HG02798 (cell line): ENCODE measurements at regions not wholly inside any gene's neighbourhood (a gene's known extent, or its start where the extent isn't known, plus 50 kb on each side); places are given as distances from the start of the nearest gene placed in this dataset.

Source experiments
- ATAC-seq: cut with Tn5 transposase; IDR thresholded peaks from one replicate; pipeline ENCODE4 v1.9.1; 2021; ENCODE audit warnings: mild to moderate bottlenecking; ENCODE audit not compliant: unreplicated experiment, poor library complexity

DNA sequence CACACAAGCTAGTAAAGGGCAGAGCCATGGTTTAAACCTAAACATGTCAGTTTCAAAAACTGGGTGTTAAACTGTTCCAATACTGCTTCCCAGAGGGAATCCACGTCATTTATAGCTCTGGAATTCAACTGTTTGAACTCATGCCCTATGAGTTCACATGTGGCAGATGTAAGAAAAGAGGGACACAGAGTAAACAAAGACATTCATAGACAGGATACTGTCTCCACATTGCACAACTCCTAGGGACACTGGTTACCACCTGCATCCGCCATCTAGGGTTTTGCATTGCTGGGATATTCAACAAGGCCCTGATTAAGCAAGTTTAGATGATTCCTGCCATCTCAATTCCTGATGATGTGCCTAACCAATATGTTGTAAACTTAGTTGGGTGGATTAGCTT, 134.1 kb upstream of the COL8A1 start:
- no peak for ATAC-seq

DNA sequence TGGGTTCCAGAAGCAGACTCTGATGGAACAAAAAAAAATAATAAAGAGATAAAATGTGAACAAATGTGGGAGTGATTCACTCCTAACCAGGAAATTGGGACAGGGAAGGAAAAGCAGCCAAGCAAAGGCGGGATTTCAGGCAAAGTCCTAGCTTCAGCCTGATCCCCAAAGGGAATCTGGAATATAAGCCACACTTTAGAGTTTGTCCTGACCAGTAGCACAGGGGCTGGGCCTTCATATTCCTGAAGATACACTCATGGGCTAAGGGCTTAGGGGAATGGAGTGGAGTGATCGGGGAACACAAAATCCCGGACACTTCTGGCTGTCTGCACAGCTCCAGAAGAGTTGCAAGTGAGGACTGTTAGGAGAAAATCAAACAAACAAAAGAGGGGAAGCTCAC, 135.0 kb upstream of the COL8A1 start:
- ATAC-seq, result no peak

DNA sequence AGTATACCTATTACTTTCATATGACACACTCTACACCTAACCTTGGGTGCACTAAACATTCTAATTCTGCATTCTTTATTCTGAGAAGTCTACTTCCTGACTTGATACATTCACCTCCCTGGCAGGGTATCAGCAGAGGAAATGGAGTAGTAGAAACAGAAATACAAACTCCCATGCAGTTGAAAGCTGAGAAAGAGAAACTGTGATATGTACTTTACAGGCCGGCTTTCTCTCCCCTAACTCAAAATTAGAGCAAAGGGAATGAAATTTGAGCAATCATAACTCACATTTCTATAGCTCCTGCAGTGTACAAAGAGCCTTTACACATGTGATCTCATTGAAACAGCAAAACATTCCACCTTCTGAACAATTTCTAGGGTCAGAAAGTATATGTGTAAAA, 135.5 kb upstream of the COL8A1 start:
- ATAC-seq, result no peak

DNA sequence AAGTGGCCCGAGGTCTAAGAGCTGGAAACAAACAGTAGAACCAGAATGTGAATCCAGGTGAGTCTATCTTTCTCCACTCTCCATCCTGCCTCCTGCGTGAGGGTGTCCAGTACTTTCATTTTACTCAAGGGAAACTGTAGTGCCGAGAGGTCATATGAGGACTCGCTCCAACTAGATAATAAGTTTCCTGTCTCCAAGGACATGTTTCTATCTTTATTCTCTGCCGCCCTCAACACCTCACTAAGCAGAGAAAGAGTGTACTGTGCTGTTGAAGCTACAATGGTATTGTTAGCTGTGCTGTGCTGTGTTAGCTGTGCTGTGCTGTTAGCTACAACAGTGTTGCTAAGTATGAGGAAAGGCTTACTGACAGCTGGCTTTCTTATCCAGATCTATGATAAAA, 137.9 kb upstream of the COL8A1 start:
- no peak for ATAC-seq

DNA sequence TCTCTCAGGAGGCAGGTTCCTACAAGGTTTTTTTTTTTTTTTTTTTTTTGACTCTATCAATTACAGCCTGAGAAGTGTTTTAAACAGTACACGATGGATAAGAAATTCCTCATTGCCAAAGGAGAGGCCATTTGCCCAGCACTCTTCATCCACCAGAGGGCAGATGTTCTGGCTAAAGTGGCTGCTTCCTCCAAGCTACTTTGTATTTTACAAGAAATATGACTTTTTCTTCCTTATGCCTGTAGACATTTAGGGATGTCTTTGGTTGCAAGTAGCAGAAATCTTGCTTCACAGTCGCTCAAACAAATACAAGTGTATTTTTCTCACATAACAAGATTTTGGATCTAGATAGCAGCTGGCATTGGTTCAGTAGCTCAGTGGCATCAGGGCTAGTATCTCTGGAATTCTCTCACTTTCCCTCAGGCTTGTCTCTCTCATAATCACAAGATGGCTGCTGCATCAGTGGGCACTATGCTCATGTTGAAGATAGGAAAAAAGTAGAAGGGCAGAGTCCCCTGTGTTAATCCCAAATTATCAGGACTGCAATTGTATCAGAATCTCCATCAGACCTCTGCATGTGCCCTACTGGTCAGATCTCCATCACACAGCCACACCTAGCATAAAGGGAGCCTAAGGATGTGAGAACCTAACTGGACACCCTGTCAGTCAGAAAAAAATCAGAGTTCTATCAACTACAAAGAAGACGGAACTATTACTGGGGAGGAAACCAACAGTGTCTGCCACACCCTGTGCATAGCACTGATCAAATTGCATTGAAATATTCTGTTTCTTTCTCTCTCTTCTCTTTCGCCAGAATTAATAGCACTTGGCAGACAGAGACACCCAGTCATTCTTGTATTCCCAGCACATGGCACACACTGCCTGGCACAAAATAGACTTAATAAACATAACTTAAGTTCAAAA, 138.9 kb upstream of the COL8A1 start:
- ATAC-seq, result peak; percentile 66

DNA sequence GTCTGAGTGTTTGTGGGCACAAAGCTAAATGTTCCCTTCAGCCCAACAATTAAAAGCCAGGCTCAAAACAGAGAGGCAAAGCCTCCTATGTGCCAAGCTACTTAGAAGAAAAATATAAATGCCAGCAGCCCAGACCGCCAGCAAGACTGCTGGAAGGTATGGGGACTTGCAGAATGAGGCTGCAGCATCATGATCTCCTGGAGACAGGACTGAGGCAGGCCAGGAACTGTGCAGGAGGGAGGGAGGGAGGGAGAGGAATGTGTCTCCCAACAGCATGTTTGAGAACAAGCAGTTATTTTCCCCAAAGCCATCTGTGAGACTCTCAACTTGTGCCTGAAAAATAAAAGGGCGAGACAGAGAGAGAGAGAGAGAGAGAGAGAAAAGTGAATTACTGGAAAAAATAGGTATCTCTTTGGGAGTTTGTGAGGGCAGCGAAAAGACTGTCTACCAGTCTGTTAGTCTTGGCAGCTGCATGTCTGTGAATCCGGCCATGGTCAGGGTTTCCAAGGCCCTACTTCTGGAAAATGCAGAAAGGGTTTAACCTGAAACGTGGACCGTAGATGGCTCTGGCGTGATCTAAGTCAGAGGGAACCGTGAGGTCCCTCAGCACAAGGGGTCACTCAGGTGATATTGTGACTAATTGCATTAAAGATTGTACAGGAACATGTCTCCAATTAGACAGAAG, 139.7 kb upstream of the COL8A1 start:
- ATAC-seq, result peak; percentile 11

DNA sequence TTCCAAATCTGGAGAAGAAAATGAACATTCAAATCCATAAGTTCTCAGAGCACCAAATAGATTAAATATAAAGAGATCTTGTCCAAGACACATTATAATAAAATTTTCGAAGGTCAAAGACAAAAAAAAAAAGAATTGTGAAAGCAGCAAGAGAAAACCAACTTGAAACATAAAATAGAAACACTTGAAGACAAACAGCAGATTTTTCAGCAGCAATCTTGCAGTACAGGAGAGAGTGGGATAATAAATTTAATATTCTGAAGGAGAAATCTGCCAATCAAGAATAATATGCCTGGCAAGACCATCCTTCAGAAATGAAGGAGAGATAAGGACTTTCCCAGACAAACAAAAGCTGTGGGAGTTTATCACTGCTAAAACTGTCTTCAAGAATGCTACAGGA, 150.5 kb upstream of the COL8A1 start:
- ATAC-seq, result no peak

DNA sequence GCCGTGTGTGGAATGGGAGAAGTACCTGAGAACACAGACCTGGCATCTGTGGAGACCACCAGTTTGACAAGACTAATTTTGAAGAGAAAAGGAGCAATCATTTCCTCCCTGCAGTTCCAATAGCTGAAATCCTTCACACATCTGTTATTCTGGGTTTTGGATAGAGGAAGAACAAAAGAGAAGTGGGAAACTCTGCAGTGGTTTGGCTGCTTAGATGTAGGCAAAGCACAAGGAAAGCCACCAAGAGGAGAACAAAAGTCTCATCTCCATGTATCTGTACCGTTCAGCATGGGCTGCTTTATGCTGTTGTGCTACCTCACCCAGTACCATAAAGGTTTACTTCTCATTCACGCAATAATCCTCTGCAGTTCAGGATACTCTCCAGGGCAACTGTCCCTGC, 153.1 kb upstream of the COL8A1 start:
- ATAC-seq, result no peak

DNA sequence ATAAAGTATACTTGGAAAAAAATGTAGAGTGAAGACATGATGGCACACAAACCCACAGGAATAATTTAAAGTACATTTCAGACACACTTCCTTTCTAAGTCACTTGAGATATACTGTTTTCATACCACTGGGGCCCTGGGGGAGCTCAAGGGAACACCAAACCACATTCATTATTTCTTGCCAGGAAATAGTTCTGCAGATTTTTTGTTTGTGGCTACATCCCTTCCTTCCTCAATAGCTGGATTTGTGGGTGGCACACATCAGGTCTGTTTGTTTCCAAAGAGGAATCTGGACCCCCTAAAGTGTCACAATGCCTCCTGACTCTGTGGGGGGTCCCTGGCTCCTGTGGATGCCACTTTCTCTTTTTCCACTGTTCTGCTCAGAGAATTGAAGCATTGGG, 153.5 kb upstream of the COL8A1 start:
- ATAC-seq, result no peak

DNA sequence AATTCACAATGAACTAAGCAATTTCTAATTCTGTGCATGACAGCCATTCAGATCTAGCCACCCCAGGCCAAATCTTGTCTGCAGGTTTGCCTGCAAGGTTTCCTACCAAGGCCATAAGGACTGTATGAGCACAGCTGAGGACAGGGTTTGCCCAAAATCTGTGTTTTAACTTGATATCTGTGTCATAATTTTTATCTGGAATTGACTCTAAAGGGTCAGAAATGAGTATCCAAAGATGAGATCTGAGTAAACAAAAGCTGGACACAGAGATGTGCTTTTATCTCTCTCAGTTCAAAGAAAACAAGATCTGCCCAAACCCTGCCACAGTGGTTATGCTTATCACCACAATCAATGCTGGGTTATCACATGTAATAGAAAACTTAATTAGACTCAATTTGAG, 154.6 kb upstream of the COL8A1 start:
- ATAC-seq, result no peak

DNA sequence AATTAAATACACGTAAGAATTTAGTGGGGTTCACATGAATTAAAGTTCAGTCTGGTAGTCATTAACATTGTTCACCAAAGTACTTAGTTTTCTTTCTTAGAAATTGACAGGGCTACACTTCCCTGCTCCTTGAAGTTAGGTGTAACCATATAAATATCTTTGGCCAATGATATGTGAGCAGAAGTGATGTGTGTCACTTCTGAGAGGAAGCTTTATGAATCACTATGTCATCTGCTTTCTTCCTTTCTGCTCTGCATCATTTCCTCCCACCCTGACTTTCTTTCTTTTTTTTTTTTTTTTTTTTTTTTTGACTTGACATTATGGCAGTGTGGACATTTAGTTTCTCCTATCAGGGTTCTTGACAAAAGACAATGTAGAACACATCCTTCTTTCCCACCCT, 156.2 kb upstream of the COL8A1 start:
- no peak for ATAC-seq

DNA sequence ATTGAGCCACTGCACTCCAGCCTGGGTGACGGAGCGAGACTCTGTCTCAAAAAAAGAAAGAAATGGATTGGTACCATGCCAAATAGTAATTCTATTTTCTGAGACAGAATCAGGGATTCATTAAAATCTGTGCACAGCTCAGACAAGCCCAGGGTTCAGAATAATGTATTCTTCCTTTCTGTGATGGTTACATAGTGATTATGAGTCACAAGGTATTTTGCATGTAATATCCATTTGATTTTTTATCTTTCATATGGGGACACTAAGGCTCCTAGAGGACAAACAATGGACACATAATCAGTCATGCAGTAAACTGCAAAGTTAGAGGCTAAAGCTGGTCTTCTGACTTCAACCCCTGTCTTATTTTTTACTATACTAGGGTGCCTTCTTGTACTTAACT, 156.8 kb upstream of the COL8A1 start:
- no peak for ATAC-seq

DNA sequence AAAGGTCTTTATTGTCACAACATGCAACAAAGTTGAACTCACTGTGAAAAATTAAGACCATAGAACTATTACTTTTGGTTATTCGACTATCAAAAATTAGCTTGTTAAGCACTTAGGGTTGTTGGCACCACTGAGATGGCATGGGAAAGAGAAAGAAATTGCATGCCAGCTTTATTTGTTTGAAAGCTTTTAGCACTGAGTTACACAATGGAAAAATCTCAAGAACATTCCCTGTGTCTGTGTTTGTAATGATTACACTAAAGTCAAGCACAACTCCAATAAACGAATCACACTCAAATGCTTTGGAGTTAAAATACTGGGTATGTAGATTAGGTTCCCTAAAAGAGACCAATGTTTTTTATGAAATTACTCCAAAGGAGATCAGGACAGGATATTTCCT, 158.6 kb upstream of the COL8A1 start:
- no peak for ATAC-seq

DNA sequence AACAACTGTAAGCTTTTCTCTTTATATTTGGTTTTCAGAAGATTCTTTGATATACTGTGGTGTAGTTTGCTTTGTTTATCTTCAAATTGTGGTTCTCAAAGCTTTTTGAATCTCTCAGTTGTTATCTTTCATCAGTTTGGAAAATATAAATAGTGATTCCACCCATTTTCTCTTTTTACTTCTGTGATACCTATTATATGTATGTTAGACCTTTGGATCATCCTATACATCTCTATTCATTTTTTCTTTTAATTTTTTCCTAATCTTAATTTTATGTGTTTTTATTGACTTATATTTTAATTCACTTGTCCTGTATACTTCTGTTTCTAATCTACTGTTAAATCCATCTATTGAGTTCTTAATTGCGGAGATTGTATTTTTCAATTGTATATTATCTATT, 160.7 kb upstream of the COL8A1 start:
- no peak for ATAC-seq

DNA sequence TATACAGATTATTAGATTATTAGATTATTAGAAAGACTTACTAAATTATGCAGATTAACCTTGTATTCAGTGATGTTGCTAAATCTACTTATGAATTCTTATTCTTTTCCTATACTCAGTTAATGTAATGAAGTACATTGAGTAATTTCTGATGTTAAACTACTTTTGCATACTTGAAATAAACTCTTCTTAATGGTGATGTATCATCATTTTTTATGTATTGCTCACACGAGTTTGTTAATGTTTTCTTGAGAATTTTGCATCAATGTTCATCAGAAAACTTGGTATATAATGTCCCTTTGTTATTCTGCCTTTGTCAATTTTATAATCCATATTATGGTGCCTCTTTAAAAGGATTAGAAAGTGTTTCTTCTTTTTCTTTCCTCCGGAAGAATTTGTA, 163.2 kb upstream of the COL8A1 start:
- no peak for ATAC-seq

DNA sequence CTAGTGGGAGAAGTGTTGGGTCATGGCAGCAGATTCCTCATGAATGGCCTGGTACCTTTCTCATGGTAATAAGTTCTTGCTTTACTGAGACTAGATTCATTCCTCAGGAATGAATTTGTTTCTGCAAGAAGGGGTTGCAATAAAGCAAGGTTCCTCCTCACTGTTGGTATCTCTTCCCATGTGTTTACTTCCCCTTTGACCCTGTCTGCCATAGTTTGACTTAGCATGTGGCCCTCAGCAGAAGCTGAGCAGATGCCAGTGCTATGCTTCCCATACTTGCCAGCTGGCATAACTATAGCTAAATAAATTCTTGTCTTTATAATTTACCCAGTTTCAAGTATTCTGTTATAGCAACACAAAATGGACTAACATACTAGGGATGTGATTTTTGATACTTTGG, 163.6 kb upstream of the COL8A1 start:
- ATAC-seq, result no peak

DNA sequence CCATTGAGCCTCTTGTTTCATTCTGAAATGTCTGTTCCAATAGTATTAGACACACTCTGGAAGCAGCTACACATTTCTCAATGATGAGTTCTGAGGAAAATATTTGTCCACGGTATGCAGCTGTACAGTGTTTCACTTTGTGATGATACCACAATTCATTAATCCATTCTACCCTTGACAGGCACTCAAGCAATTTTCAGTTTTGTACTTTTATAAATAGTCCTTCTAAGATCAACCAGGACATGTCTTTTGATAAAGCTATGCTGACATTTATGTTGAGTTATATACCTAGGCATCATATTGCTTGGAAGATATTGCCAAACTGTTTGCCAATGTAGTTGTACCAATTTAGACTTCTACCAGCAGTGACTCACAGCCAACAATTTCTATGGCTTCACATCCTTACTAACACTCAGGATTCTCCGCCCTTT, 165.1 kb upstream of the COL8A1 start:
- ATAC-seq, result no peak

DNA sequence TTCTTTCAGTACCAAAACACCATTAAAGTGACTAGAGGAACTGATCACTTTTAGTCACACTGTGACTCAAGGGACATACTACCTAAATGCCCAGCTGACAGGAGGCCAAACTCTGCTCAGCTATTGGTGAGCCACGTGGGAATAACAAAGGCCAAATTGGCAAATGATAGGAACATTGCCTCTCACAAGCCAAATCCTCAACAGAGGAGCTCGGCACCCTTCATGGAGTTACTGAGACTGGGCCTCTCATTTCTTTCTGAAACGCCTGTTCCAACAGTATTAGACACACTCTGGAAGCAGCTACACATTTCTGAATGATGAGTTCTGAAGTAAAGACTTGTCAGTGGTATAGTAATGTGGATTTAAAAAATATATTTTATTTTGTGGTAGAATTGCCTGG, 166.0 kb upstream of the COL8A1 start:
- no peak for ATAC-seq

DNA sequence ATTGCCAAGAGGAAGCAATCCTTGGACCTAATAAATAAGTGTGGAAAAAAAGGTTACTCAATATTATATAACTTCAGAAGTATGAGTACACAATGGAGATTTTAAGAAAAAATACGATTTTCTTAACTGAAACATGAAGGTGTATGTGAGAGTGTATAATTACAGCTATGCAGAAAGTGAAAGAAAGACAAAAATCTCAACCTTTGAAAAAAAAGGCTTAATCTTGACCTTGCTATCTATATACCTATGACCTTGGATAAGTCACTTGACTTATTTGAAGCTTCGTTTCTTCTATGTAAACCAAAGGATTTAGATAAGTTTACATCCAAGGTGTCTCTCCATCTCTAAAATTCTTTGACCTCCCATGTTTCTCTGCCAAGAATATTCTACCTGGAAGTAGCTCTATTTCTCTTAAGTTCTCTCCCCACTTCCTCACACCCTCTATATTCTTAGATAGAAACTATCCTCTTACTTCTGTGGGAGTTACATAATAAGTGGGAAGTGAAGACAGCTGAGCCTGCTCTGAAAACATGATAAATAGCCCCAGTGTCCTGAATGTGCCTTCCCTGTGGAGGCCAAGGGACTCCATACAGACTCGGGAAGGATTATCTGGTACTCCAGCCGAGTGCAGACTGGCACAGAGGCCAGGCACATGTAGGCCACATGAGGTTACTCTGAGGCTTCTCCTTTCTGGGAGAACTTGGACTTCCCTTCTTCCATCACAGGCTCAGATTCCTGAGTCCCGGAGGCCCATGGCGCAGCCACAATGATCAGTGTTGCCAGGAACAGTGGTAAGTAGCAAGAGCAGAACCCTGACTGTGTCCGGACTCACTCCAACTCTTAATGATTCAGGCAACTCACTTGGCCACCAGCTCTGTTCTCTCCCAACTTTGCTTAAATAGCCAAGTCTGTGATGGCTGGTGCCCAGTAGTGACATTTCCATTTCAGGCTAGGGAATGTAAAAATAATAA, 166.8 kb upstream of the COL8A1 start:
- ATAC-seq, result peak; percentile 53

DNA sequence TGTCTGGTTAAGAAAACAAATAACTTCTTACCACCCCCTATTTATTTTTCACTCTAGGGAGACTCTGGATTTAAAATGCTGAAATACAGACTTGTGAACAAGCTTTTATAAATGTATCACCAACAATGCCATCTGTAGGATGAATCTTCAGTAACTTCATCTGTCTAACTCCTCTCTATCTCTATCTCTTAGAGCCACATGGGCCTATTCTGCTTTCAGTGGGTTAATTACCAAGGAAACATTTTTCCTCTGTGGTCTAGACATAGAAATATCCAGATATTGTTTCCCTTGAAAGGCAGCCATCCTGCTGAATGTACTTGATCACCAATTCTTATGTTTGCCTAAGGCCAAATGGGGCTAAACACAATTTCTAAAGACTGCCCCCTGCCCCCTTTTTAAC, 167.6 kb upstream of the COL8A1 start:
- no peak for ATAC-seq

DNA sequence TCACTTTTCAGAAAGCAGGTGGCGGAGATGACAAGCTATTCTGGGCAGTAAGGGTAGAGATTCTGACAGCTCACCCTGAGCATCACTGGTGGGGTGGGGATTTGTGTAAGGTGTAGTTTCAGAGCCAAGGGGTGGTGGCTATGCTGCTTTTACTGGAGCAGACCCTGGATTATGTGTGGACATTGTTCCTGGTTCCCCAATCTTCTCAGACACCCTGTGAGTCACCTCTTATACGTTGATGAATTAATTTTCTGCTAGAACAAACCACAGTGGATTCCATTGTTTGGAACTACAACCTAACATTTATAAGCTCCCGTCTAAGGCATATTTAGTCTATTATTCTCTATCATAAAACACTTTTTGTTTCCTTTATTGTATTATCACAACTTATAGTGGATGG, 169.5 kb upstream of the COL8A1 start:
- ATAC-seq, result no peak
